D721Med (cell line): ENCODE measurements at regions not wholly inside any gene's neighbourhood (a gene's known extent, or its start where the extent isn't known, plus 50 kb on each side); places are given as distances from the start of the nearest gene placed in this dataset.

ENCODE experiments used
- DNase-seq: peaks from one replicate; pipeline ENCODE4 v3.0.0; 2011; ENCODE audit warnings: low spot score; ENCODE audit not compliant: insufficient read length
- FAIRE-seq: peaks from 2 replicates; lab custom pipeline; 2011; peaks lifted over from hg19 to GRCh38; lab: Jason Lieb, UNC
- CTCF ChIP-seq: IDR thresholded peaks from 2 replicates; pipeline ENCODE4 v1.5.1; 2012; ENCODE audit warnings: mild to moderate bottlenecking, control low read depth; ENCODE audit not compliant: insufficient read depth; ENCODE audit errors: missing control alignments

GRCh38 chr9:79781263-79781662, 209.5 kb downstream of the TLE4 start:
- no peak for DNase-seq
- no peak for FAIRE-seq
- TF ChIP-seq CTCF: no peak

DNA sequence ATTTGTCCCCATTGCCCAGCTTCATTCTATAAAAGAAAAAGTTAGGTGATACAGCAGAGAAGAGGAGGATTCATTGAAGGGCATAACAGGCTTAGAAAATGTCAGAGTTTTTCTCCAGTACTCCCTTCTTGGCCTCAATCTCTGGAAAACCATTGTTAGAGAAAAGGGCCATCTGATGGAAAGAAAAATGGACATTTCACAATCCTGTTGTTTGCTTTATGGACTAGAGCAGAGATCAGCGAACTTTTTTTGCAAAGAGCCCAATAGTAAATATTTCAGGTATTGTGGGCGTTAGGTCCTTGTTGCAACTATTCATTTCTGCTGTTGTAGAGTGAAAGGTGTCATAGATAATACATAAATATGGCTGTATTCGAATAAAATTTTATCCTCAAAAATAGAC, 208.8 kb downstream of the TLE4 start:
- DNase-seq (no peak), FAIRE-seq (no peak)
- TF ChIP-seq CTCF: no peak

GRCh38 chr9:79779901-79780300, 208.1 kb downstream of the TLE4 start:
- DNase-seq (no peak), FAIRE-seq (no peak)
- TF ChIP-seq CTCF: no peak

DNA sequence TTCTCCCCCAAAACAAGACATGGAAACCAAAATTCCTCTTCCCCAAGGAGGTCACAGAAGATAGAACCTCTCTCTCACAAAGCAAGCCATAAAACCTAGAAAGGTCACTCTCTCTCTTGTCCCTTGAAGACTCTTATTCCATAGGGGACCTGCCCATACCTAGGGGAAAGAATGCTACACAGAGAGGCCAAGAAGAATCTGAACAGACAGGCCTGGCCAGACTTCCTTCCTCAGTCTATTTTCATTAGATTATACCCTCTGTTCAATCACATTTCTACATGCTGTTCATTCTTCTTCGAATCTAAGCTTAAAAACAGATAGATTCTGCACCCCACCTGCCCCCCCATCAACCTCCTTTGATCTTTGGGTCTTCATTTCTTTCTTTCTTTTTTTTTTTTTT, 206.8 kb downstream of the TLE4 start:
- DNase-seq (no peak), FAIRE-seq (no peak)
- no peak for TF ChIP-seq CTCF

DNA sequence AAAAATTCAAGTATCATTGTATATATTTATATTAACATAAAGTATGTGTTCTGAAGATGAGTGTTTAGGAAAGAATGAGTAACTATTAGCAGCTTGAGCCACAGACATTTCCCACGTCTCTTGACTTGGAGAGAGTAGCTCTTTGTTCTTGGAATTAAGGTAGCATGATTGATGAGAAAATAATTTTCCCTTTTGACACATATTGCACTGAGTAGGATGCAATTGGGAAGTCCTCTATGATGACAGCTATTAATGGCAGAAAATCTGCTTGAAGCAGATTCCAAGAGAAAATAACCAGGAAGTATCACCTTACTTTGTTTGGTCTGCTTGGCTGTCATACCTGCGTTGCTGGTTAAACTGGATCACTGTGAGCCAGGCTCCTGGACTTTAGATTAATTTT, 204.8 kb downstream of the TLE4 start:
- TF ChIP-seq CTCF: no peak
- no peak for DNase-seq
- FAIRE-seq: no peak
